ENCODE measurements at regions not wholly inside any gene's neighbourhood (a gene's known extent, or its start where the extent isn't known, plus 50 kb on each side); places are given as distances from the start of the nearest gene placed in this dataset.

DNA sequence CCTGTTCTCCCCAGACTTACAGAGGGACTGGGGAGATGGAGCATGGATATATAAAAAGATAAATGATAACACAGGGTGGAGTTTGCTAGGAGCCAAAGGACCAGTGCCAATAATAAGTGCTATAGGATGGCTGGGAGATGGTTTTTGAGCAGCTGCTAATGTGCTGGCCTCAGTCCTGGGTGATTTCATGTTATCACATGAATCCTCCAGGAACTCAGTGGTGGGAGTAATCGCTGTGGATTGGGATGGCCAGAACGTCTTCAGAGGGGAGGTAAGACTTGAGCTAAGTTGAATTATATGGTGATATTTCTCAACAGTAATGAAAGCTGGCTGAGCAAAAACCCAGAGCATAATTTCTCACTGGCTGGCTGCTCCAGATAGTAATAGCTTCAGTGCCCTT, 441.4 kb downstream of the SLC4A3 start:
- Mint-ChIP-seq H3K4me3 (no peak overlapping the region), H3K27me3 (no peaks in the 10 kb centered on the region), H3K27ac (no peak overlapping the region), H3K36me3 (no peaks in the 10 kb centered on the region), H3K9me3 (no peaks in the 10 kb centered on the region), H3K4me1 (no peaks in the 10 kb centered on the region)
- CTCF ChIA-PET, result no interaction called here
- DNase-seq, result no peak

DNA sequence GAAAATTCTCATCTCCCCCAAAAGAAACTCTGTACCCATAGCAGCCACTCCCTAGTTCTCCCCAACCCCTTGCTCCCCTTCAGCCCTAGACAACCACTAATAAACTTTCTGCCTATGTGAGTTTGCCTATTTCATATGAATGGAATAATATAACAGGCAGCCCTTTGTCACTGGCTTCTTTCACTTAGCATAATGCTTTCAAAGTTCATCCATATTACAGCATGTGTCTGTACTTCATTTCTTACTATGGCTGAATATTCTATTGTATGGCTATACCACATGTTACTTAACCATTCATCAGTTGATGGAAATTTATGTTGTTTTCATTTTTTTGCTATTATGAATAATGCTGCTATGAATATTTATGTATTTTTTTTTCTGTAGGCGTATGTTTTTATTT, 442.9 kb downstream of the SLC4A3 start:
- no peak for DNase-seq
- H3K36me3 Mint-ChIP-seq, result no peaks in the 10 kb centered on the region

DNA sequence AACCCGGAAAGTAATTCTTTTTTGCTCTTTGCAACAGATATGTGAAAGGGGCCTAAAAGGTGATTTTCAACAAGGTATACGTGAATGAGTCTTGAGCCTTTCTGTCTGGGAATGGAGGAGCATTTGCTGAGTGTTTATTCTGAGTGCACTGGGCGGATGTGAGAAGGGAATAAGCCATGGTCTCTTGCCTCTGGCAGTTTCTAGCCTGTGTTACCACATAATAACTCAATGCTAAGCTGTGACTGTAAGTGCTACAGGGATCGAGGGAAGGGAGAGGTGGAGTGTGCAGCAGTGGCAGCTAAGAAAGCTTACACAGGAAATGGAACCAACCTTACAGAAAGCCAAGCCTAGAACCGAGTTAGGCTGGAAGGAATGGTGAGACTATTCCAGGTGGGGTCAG, 444.3 kb downstream of the SLC4A3 start:
- Mint-ChIP-seq H3K27me3 (no peaks in the 10 kb centered on the region), H3K9me3 (no peaks in the 10 kb centered on the region), H3K36me3 (no peaks in the 10 kb centered on the region), H3K4me1 (no peaks in the 10 kb centered on the region), H3K4me3 (no peak overlapping the region), H3K27ac (no peak overlapping the region)
- CTCF ChIA-PET, result no interaction called here
- DNase-seq, result no peak

More for the DNA sequence above, 442.9 kb downstream of the SLC4A3 start:
- CTCF ChIA-PET, result no interaction called here
- Mint-ChIP-seq H3K4me3 (no peak overlapping the region), H3K9me3 (no peaks in the 10 kb centered on the region), H3K27me3 (no peaks in the 10 kb centered on the region), H3K4me1 (no peaks in the 10 kb centered on the region), H3K27ac (no peak overlapping the region)

GRCh38 chr2:220072669-220073220, 445.3 kb downstream of the SLC4A3 start:
- no peaks in the 10 kb centered on the region for H3K4me1 Mint-ChIP-seq
- no peaks in the 10 kb centered on the region for H3K36me3 Mint-ChIP-seq
- DNase-seq, result no peak
- no peak overlapping the region for H3K4me3 Mint-ChIP-seq
- no peaks in the 10 kb centered on the region for H3K27me3 Mint-ChIP-seq
- H3K27ac Mint-ChIP-seq, result no peak overlapping the region
- CTCF ChIA-PET, result no interaction called here
- no peaks in the 10 kb centered on the region for H3K9me3 Mint-ChIP-seq

DNA sequence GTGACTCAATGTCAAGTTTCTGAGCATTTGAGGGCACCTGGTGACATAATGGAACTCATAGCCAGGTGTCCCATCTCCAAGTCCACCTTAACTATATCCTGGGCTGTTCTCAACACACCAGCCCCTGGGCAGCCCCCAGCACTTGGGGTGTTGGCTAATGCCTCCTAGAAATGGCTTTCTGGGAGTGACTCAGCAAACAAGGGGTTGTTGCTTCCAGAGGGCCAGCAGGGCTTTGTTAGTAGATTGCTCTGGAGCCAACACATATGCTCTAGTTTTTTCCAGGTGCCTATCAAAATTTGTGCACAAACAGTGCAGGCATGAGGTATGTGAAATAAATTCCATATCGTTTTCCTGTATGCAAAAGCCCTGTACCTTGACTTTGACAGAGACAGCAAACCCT, 448.4 kb downstream of the SLC4A3 start:
- no peaks in the 10 kb centered on the region for H3K36me3 Mint-ChIP-seq
- DNase-seq, result no peak
- no peaks in the 10 kb centered on the region for H3K4me1 Mint-ChIP-seq
- CTCF ChIA-PET, result no interaction called here
- H3K27me3 Mint-ChIP-seq, result no peaks in the 10 kb centered on the region
- H3K9me3 Mint-ChIP-seq, result no peaks in the 10 kb centered on the region
- H3K27ac Mint-ChIP-seq, result no peak overlapping the region
- no peak overlapping the region for H3K4me3 Mint-ChIP-seq

DNA sequence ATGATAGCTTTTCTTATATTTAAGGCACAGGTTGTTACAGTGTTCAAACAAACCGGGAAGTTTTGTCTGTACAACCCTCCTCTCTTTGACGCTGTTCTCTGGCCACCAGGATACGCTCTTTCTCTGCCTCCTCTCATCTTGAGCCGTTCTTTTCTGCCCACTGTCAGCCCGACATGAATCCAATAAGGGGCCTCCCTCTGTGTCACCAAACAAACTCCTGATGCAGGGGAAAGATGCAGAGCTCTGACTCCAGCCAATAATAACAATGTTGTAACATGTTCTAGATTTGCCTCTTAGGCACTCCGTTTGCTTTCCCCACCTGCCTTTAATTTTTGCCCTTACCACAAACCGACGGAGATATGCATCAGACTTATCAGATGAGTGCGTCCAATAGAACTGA, 449.3 kb downstream of the SLC4A3 start:
- H3K4me3 Mint-ChIP-seq, result no peak overlapping the region
- no peaks in the 10 kb centered on the region for H3K36me3 Mint-ChIP-seq
- CTCF ChIA-PET, result no interaction called here
- H3K27me3 Mint-ChIP-seq, result no peaks in the 10 kb centered on the region
- H3K27ac Mint-ChIP-seq, result no peak overlapping the region
- no peaks in the 10 kb centered on the region for H3K4me1 Mint-ChIP-seq
- H3K9me3 Mint-ChIP-seq, result no peaks in the 10 kb centered on the region
- no peak for DNase-seq

DNA sequence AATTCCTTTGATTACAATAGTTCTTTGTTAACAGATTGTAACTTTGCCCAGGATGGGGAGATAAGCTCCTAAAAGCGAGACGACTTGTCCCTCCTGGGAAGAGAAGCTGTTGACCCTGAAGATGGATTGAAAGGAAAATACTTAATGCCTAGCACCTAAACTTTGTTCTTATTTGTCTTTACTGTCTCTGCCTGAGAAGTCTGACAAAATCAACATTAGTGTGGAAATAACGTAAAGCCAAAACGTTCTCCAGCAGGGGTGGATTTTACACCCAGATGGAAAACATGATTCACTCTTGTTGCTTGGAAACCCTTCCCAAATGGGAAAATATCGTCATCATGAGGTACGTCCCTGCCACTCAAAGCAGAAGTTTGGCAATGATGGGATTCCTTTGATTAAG, 450.1 kb downstream of the SLC4A3 start:
- Mint-ChIP-seq H3K36me3 (no peaks in the 10 kb centered on the region), H3K27me3 (no peaks in the 10 kb centered on the region), H3K4me3 (no peak overlapping the region), H3K27ac (no peak overlapping the region), H3K4me1 (no peaks in the 10 kb centered on the region), H3K9me3 (no peaks in the 10 kb centered on the region)
- CTCF ChIA-PET, result no interaction called here
- no peak for DNase-seq

- CTCF ChIA-PET, result no interaction called here
- no peak for DNase-seq
- H3K27ac Mint-ChIP-seq, result no peak overlapping the region
- no peaks in the 10 kb centered on the region for H3K36me3 Mint-ChIP-seq
- H3K9me3 Mint-ChIP-seq, result no peaks in the 10 kb centered on the region
- no peaks in the 10 kb centered on the region for H3K27me3 Mint-ChIP-seq
- no peaks in the 10 kb centered on the region for H3K4me1 Mint-ChIP-seq
- H3K4me3 Mint-ChIP-seq, result no peak overlapping the region
These were observed 451.0 kb downstream of the SLC4A3 start for GRCh38 chr2:220078439-220078838.

- CTCF ChIA-PET, result no interaction called here
- H3K27me3 Mint-ChIP-seq, result no peaks in the 10 kb centered on the region
- no peaks in the 10 kb centered on the region for H3K36me3 Mint-ChIP-seq
- no peaks in the 10 kb centered on the region for H3K4me1 Mint-ChIP-seq
- no peak overlapping the region for H3K4me3 Mint-ChIP-seq
- H3K27ac Mint-ChIP-seq, result no peak overlapping the region
- no peak for DNase-seq
- no peaks in the 10 kb centered on the region for H3K9me3 Mint-ChIP-seq
These were observed 452.2 kb downstream of the SLC4A3 start for GRCh38 chr2:220079595-220079994.

- H3K27ac Mint-ChIP-seq, result no peak overlapping the region
- H3K27me3 Mint-ChIP-seq, result no peaks in the 10 kb centered on the region
- H3K4me1 Mint-ChIP-seq, result no peaks in the 10 kb centered on the region
- H3K36me3 Mint-ChIP-seq, result no peaks in the 10 kb centered on the region
- H3K9me3 Mint-ChIP-seq, result no peaks in the 10 kb centered on the region
- CTCF ChIA-PET, result no interaction called here
- no peak overlapping the region for H3K4me3 Mint-ChIP-seq
- no peak for DNase-seq
These were observed 453.7 kb downstream of the SLC4A3 start for GRCh38 chr2:220081171-220081570.

DNA sequence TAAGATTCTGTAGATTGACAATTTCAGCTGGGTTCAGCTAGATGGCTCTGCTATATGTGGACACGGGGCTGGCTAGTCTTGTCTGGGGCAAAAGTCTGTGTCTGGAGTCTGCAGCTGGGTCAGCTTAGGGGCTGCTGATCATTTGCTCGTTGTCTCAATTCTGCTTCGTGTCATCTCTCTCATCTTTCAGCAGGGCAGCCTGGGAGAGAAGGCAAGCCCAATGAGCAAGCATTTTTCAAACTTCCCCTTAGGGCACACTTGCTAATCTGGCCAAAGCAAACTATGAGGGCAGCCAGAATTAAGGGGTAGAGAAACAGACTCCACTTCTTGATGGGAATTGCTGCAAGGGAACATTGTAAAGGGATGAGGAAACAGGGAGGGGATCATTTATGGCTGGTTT, 462.6 kb downstream of the SLC4A3 start:
- no peaks in the 10 kb centered on the region for H3K4me1 Mint-ChIP-seq
- no peak overlapping the region for H3K27ac Mint-ChIP-seq
- no peak overlapping the region for H3K4me3 Mint-ChIP-seq
- CTCF ChIA-PET, result no interaction called here
- no peak for DNase-seq
- H3K9me3 Mint-ChIP-seq, result no peaks in the 10 kb centered on the region
- H3K36me3 Mint-ChIP-seq, result no peaks in the 10 kb centered on the region
- no peaks in the 10 kb centered on the region for H3K27me3 Mint-ChIP-seq

GRCh38 chr2:220096406-220096805, 469.0 kb downstream of the SLC4A3 start:
- Mint-ChIP-seq H3K9me3 (no peaks in the 10 kb centered on the region), H3K27me3 (no peaks in the 10 kb centered on the region), H3K4me1 (no peaks in the 10 kb centered on the region), H3K36me3 (no peaks in the 10 kb centered on the region), H3K27ac (no peak overlapping the region), H3K4me3 (no peak overlapping the region)
- CTCF ChIA-PET, result no interaction called here
- DNase-seq, result no peak

DNA sequence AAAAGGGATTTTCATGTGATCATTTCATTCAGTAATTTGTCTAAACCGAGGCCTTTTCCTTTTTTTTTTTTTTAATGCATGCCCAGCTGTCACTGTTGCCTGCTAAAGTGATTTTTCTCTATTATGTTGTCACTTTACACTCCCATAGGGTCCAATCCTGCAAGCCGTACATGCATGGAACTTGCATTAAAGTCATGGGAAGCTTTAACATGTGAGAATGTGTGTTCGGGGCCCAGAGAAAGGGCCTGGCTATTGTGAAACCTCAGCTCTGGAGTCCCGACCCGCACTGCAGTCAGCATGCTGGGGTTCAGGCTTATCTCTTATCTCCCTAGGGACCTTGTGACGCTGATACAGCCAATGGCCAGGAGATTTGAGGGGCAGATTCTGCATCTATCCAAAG, 474.6 kb downstream of the SLC4A3 start:
- no peaks in the 10 kb centered on the region for H3K4me1 Mint-ChIP-seq
- no peak overlapping the region for H3K4me3 Mint-ChIP-seq
- DNase-seq, result no peak
- CTCF ChIA-PET, result no interaction called here
- H3K9me3 Mint-ChIP-seq, result no peaks in the 10 kb centered on the region
- H3K27me3 Mint-ChIP-seq, result no peaks in the 10 kb centered on the region
- H3K36me3 Mint-ChIP-seq, result no peaks in the 10 kb centered on the region
- H3K27ac Mint-ChIP-seq, result no peak overlapping the region

DNA sequence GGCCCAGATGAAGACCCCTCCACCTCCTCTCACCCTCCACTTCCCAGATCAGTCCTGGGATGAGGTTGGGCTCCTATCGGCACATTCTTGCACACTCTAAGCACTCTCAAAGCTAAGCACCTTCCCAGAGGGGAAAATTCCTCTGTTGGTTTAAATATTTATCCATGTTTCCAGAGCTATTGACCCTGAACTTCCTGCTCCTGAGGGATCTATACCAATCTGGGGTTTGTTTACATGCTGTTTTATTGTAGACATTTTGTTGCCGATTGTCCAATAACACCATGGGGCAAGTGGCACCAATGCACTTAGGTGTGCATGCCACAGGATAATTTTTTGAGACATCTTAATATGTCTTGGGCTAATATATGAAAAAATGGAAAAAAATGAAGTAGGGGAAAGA, 476.2 kb downstream of the SLC4A3 start:
- no peaks in the 10 kb centered on the region for H3K9me3 Mint-ChIP-seq
- H3K4me3 Mint-ChIP-seq, result no peak overlapping the region
- CTCF ChIA-PET, result no interaction called here
- no peaks in the 10 kb centered on the region for H3K4me1 Mint-ChIP-seq
- H3K27me3 Mint-ChIP-seq, result no peaks in the 10 kb centered on the region
- H3K36me3 Mint-ChIP-seq, result no peaks in the 10 kb centered on the region
- H3K27ac Mint-ChIP-seq, result no peak overlapping the region
- no peak for DNase-seq

GRCh38 chr2:220104871-220105351, 477.5 kb downstream of the SLC4A3 start:
- no peak overlapping the region for H3K27ac Mint-ChIP-seq
- CTCF ChIA-PET, result no interaction called here
- no peaks in the 10 kb centered on the region for H3K9me3 Mint-ChIP-seq
- H3K27me3 Mint-ChIP-seq, result no peaks in the 10 kb centered on the region
- H3K36me3 Mint-ChIP-seq, result no peaks in the 10 kb centered on the region
- H3K4me3 Mint-ChIP-seq, result no peak overlapping the region
- no peaks in the 10 kb centered on the region for H3K4me1 Mint-ChIP-seq
- no peak for DNase-seq

DNA sequence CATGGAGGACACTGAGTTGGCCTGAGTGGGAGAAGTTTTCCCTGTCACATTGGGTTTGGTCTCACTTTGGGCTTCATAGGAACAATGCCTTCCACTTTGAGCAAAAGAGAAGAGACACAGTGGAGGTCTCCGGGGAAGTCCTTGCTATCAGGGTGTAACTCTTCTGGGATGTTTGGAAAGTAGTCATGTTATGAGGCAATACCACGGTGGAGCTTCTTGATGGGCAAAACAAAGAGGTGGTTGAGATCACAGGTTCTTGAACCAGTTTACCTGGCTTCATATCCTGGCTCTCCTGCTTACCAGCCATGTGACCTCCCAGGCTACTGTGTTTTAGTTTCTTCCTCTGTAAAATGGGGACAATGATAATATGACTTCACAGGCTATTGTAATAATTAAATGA, 478.6 kb downstream of the SLC4A3 start:
- H3K27me3 Mint-ChIP-seq, result no peaks in the 10 kb centered on the region
- DNase-seq, result no peak
- H3K4me3 Mint-ChIP-seq, result no peak overlapping the region
- H3K9me3 Mint-ChIP-seq, result no peaks in the 10 kb centered on the region
- H3K27ac Mint-ChIP-seq, result no peak overlapping the region
- CTCF ChIA-PET, result interaction anchor here (1.4 kb wide), 1 partner anchor 9 kb away, joined by 3 read pairs; no protein-coding TSS in a partner anchor
- no peaks in the 10 kb centered on the region for H3K36me3 Mint-ChIP-seq
- H3K4me1 Mint-ChIP-seq, result no peaks in the 10 kb centered on the region
